Islet of Langerhans (tissue), 1 donor: ENCODE measurements at regions not wholly inside any gene's neighbourhood (a gene's known extent, or its start where the extent isn't known, plus 50 kb on each side); places are given as distances from the start of the nearest gene placed in this dataset.
"Not testable (repeated sequence)": the region's sequence is repeated elsewhere in the genome, so short reads cannot be mapped to it uniquely, and the experiment has no call there.

ENCODE experiments used
- FAIRE-seq: peaks from one replicate; lab custom pipeline; 2011; peaks lifted over from hg19 to GRCh38; lab: Jason Lieb, UNC

- no peak for FAIRE-seq
Measured at GRCh38 chr11:87754685-87755084, 420.6 kb downstream of the RAB38 start.

GRCh38 chr11:87753143-87753542 is 422.1 kb downstream of the RAB38 start:
- FAIRE-seq: no peak

DNA sequence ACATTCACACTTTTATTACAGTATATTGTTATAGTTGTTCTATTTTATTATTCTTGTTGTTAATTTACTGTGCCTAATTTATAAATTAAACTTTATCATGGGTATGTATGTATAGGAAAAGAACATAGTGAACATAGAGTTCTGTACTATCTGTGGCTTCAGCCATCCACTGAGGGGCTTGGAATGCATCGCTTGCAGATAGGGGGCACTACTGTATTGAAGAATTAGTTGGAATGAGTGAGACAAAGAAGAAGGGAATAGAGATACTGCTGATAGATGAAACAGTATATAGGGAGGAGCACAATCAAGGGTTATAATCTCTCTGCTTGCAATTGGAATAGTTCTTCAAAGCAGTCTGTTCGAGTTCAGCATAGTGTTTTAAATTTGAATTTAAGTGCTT is 432.2 kb downstream of the RAB38 start:
- no peak for FAIRE-seq

DNA sequence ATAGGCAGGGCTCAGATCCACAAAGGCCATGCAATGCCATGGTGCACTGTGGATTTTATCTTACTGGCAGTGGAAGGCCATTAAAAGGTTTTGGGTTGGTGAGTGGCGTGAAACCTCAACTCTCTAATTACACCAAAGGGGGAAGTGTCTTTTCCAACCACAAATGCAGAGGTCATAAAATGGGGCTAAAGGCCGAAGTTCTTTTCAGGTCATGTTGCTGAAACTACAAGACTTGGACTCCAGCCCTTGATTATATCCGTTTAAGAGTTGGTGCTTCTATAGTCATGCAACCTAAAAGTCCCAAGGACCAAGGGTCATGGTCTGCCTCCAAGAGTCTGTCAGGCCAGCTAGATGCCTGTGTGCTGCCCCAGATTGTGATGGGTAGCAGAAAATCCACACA is 434.3 kb downstream of the RAB38 start:
- FAIRE-seq: no peak

DNA sequence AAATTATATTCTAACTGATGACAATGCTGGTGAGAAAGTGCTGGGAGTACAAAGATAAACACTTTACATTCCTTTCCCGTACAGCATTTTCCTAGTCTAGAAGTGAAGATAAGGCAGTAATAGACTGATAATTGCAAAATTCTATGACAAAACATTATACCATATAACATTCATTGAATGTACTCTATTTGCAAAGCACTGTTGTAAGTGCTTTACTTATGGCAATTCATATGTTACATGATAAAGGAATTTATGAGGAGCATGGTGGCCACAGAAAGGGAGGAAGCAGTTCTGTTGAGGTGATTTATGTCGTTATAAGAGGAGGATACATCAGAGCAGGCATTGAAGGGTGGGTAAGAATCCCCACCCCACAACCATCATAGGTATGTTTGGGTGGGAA is 434.8 kb downstream of the RAB38 start:
- FAIRE-seq: no peak

DNA sequence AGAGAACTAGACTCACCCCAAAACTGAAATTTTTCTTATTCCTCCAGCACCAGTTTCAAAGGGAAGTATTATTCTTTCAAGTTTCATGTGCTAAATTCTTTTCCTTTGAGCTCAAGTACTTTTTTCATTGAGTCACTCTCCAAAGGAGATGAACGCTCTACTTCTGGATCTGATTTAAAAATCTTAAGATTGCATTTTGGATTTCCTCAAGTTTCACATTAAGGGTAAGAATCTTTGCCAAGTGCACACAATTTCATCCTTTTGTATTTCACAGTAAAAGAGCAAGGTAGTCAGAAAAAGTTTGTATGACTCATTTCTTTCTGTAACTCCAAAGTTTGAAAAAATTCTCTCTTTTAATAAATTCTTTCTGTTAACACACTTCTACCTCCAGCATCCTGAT is 435.5 kb downstream of the RAB38 start:
- no peak for FAIRE-seq

GRCh38 chr11:87739261-87739660 is 436.0 kb downstream of the RAB38 start:
- FAIRE-seq: no peak

DNA sequence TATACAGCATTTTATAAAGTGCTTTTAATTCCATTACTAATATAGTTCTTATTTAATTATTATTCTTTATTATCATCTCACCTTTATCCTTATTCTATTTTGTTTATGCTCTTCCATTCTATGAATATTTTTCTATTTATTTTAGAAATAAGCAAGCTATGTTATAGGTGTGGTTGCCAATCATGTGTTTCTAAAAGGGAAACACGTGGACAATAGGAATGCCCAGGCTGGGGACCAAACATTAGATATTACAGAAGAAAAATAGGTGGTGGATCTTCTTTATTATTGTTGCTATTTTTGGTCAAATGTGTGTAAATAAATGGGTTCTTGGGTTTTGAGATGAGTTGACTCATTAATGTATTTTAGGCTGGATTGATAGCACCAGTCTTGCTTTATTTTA is 438.3 kb downstream of the RAB38 start:
- FAIRE-seq: no peak

DNA sequence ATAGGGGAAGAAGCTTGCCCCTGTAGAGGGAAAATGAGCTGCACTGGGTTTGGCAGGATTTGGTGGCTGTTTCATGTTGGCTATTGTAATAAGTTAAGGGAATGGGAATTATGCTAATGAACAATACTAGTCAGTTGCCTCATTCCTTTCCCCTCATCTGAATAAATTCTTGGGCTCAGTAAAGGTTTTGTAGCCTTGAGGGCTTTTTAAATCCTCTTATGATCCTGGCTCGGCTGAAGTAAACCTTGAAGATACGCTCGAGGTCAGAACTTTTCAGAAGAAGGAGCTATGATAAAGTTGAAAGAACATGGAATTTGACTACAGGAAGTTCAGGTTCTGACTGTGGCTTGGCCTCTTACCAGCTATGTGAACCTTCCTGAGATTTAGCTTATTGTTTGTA is 448.7 kb downstream of the RAB38 start:
- no peak for FAIRE-seq

GRCh38 chr11:87724358-87724757 is 450.9 kb downstream of the RAB38 start:
- FAIRE-seq: no peak

DNA sequence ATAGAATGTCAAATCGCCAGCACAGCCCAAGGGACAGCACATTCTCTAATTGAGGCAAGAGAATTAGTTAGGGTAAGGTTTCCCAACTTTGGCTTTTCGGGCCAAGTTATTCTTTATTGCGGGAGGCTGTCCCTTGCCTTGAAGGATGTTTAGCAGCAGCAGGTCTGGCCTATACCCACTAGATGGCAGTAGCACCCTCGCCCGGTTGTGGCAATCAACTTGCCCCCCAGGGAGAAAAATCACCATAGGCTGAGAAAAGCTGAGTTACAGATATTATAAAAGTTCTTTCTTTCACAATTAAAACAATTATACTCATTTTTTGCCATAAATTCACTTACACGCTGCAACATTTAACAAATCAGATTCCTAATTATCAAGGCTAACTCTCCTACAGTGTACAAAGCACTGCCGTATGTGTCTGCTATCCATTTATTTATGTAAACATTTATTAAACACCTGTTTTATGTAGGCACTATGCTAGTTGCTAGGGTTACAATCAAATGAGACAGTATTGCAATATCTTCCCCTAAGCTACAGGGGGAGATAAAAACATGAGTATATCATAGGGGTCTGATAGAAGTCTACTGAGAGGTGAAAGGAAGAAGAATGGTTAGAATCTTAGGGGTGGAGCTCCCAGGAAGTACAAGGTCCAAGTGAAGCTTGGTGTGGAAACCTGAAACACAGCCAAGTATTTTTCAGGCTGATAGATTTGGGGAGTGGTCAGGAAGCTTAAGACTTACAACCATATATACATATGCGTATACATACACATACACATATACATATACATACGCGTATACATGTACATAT is 452.3 kb downstream of the RAB38 start:
- no peak for FAIRE-seq

DNA sequence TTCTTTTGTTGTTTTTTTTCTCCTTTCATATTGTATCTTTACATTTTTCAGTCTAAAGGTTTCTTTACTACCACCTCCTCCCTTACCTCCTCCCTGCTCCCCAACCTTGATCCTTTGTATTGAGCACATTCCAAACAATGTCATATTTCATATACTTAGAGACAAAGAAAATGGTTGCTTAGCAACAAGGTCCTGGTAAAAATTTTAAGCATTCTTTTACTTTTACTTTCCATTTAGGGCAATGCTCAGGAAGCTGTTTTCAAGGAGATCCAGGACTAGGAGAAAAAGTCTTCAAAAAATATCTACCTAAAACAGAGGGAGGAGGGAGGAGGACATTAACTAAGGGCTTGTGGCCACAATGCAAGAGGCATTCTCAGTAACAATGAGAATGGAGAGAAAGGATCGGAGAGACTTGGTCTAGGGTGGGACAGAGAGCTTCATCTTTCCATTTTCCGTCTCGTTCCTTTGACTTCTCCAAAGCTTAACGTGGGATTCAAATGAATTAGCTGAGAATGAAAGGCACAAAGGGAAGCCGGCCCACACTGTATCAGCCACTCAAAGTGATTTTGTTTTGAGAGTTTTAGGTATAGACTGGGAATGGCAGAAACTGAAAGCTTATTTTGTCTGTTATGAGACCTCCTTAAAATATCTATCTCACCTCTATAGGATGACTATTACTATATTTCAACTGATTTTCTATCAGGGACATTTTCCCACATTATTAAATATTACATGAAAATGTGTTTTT is 455.7 kb downstream of the RAB38 start:
- FAIRE-seq: no peak

DNA sequence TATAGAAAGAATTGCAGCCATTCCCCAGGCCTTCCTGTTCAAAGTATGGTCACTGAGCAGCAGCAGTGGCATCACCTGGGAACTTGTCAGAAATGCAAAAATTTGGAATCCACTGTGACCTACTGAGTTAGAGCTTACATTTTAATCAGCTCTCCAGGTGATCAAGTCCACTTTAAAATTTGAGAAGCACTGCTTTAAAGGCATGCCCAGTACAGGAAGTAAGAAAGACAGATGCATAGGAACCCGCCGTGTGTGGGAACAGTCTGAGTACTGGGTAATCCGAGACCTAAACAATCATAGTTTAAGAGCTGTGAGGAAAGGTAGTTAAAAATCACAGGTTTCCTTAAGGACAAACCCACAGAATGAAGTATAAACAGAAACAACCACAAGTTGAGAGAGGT is 462.4 kb downstream of the RAB38 start:
- FAIRE-seq: no peak

GRCh38 chr11:87712391-87712790 is 462.9 kb downstream of the RAB38 start:
- no peak for FAIRE-seq

DNA sequence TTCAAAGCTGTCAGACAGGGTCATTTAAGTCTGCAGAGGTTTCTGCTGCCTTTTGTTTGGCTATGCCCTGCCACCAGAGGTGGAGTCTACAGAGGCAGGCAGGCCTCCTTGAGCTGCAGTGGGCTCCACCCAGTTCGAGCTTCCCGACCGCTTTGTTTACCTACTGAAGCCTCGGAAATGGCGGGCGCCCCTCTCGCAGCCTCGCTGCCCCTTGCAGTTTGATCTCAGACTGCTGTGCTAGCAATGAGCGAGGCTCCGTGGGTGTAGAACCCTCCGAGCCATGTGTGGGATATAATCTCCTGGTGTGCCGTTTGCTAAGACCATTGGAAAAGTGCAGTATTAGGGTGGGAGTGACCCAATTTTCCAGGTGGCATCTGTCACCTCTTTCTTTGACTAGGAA is 471.7 kb downstream of the RAB38 start:
- not testable (repeated sequence) for FAIRE-seq

GRCh38 chr11:87675993-87676392 is 499.2 kb downstream of the RAB38 start:
- no peak for FAIRE-seq

DNA sequence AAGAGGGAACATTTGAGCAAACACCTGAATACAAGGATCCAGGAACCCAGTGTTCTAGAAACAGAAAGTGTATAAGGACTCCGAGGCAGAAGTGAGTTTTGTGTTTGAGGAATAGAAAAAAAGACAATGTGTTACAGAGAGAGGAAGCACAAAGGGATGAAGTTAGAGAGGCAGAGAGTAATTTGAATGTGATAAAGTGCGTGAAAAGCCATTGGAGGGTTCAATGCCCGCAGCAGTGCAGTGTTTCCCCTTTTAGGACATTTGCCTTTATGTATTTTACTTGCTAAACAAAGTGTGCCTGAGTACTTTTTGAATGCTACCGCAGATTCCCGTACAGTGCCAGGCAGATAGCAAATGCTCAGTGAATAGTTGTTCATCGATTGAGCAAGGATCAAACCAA is 508.5 kb downstream of the RAB38 start:
- FAIRE-seq: no peak

DNA sequence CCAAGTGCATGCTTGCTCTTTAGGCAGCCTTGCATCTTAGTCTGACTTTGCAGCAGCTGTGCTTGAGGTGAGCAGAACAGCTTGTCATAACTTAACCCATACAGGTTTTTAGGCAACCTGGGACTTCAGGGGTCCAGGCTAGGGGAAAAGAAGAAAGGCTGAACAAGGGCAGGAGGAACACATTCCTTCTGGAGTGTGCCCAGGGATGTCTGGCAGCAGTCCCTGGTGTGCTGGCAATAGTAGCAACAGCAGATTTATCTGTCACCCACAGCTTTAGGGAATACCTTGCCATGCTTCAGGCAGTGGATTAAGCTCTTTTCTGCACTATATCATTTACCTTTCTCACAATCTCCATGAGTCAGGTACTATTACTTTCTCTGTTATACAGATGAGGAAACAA is 513.0 kb downstream of the RAB38 start:
- FAIRE-seq: no peak

DNA sequence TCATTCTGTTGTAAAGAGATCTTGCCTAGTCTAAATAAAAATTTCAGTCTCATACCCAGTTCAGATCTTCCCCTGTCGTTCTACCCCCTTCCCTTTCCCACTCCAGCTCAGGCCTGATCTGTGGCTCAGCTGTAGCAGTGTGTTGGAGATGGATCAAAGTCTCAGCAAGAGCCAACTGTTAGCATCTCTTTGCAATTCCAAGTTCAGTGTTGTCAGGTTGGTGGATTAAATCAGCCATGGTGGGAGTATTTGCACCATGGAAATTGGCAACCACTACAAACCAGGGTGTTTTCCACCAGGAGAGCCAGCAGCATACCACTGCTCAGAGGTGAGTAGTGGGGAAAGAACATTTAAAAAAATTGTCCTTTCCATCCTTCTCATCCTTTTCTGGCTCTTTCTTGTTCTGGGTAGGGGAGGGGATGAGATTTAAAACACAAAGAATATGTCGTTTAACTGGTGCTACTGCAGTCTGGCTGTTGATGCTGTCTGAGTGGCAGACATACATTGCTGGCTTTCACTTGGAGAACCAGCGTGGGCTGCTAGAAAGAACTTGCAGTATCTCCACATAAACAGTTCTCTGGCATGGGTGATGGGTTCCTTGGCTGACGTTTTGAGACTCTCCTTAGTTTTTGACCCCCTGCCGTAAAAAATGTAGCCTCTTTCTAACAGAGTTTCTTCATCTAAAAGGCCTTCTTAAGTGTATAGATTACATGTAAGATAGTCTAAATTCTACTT is 514.1 kb downstream of the RAB38 start:
- no peak for FAIRE-seq

GRCh38 chr11:87659807-87660206 is 515.4 kb downstream of the RAB38 start:
- FAIRE-seq: no peak

- FAIRE-seq: no peak
Measured at GRCh38 chr11:87645626-87646025, 529.6 kb downstream of the RAB38 start.

- FAIRE-seq: no peak
Measured at GRCh38 chr11:87639753-87640364, 535.4 kb downstream of the RAB38 start.

GRCh38 chr11:87635001-87635400 is 540.2 kb downstream of the RAB38 start:
- no peak for FAIRE-seq
